Stimulated activated CD8-positive, alpha-beta memory T cell treated with anti-CD3 and anti-CD28 coated beads, Interleukin-7, amount 100 ng/mL, for 1 hour (primary cell): ENCODE measurements at regions not wholly inside any gene's neighbourhood (a gene's known extent, or its start where the extent isn't known, plus 50 kb on each side); places are given as distances from the start of the nearest gene placed in this dataset.
A peak's percentile ranks its signal among the peaks of the same experiment; 100 is the strongest.
"Not testable (repeated sequence)": the region's sequence is repeated elsewhere in the genome, so short reads cannot be mapped to it uniquely, and the experiment has no call there.

Experiments
- DNase-seq, 2 donors: peaks; one replicate each; pipeline ENCODE4 v3.0.0-alpha.2; 2020; ENCODE audit warnings: low read depth in 2 of 2

DNA sequence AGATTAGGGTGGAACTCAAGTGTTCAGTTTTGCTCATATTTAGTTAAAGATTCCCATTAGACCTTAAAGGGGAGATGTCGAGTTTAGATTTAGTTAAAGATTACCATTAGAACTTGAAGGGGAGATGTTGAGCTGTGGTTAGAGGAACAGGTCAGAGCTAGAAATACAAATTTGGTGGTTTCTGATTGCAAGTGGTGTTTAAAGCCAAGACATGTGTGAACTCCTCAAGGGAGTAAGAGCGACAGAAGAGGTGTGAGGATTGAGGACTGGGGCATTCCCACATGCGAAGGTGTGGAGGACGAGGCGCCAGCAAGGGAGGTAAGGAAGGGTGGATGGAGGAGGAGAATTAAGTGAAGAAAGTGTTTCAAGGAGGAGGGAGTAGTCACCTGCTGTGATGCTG is 168.6 kb downstream of the IER5 start:
- DNase-seq, result no peak

DNA sequence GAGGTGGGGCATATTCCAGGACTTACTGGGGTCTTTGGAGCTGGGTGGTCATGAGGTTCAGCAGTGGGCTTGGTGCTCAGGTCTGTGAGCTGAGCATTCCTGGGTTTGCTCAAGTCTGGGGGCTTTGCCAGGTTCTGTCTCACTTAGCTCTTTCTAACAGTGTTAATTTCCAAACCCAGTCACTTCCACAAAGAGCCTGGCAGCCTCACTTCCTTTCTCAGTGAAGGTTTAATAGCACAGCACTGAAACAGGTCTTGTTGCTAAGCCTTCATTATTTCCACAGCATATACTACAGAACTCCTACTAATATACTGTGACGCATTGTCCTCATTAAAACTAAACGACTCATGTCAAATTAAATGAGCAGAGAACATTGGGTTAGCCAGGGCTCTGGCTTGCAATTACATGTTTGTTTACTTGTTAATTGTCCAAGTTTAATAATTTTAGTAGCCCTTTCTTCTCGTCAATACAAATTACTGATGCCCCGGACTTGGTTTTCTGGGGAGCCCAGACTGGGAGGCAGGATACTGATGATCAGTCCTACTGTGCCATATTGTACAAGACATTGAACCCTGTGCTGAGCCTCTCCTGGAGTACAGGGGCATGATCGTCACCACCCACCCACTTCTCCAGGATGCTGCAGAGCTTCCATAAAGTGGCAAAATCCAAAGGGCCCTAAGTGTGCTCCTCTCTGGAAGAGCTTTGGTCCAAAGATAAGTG is 170.7 kb downstream of the IER5 start:
- no peak for DNase-seq

DNA sequence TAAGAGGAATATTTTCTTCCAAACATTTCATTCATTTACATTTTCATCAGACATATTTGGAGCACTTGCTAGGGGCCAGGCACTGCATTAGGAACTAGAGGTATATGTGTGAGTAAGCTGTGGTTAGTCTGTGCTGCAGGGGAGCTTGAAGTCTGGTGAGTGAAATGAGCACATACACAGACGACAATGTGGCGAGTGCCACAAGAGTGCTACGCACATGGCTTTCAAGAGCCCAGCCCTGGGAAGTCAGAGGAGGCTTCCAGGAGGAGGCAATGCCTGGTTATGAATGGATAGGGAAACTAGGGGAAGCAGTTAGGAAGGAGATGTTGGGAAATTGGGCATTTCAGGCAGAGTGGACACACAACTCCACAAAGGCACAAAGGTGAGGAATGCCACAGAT is 171.8 kb downstream of the IER5 start:
- no peak for DNase-seq

DNA sequence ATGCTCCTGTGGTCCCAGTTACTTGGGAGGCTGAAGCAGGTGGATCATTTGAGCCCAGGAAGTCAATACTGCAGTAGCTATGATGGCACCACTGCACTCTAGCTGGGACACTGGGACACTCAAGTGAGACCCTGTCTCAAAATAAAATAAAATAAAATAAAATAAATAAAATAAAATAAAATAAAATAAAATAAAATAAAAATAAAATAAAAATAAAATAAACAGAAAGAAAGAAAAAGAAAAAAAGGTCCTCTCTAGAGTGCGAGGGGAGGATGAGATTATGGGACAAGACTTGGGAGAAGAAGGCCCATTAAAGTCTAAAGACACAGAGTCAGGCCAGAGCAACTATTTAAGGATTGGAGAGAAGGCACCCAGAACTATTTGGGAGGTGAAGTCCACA is 172.5 kb downstream of the IER5 start:
- no peak for DNase-seq

DNA sequence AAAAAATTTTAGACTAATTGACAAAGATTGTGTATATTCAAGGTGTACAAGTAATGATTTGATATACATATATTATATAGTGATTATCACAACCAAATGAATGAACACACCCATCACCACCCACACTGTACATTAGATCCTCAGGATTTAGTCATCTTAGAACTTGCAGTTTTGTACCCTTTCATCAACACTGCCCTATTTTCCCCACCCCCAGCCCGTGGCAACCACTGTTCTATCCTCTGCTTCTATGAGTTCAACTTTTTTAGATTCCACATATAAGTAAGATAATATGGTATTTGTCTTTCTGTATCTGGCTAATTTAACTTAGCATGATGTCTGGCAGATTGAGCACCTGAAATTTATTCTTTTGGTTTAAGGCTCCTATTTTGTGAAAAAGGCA is 173.6 kb downstream of the IER5 start:
- DNase-seq, result no peak

DNA sequence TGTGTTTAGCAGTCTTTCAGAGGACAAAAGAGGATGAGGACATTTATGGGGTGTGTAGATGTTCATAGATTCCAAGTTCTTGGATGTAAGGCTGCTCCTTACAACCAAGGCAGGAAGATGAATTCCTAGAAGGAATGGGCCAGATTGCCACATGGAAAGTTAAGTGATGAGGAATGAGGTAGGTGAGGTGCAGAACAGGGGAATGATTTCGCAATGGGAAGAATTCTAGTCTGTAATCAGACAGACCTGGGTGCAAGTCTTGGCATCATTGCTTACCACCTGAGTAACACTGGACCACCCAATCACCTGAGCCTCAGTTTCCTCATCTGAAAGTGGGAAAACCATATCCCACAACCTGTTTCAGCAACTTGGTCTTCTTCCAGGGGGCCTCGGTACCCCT is 174.9 kb downstream of the IER5 start:
- no peak for DNase-seq

DNA sequence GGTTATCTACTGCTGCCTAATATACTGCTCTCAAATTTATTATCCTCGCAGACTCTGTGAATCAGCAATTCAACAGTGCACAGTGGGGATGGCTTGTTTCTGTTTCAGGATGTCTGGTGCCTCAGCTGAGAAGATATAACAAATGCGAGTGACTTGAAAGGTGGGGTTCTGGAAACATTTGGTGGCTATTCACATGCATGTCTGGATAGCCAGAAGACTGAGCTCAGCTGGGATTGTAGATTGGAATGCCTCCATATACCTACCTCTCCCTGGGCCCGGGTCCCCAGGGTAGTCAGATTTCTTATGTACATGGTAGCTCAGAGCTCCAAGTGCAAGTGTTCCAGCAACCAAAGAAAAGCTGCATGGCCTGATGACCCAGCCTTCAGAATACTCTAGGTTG is 176.3 kb downstream of the IER5 start:
- DNase-seq, result no peak

DNA sequence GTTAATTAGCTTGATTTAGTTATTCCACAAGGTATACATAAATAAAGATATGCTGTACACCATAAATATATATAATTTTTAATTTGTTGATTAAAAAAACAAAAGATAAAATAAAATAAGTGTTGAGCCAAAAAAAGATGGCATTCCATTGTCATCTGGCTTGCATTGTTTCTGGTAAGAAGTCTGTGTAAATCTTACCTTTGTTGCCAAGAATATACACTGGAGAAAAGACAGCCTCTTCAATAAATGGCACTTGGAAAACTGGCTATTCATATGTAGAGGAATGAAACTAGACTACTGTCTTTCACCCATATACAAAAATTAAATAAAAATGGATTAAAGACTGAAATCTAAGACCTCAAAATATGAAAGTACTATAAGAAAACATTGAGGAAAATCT is 196.5 kb downstream of the IER5 start:
- DNase-seq, result no peak

DNA sequence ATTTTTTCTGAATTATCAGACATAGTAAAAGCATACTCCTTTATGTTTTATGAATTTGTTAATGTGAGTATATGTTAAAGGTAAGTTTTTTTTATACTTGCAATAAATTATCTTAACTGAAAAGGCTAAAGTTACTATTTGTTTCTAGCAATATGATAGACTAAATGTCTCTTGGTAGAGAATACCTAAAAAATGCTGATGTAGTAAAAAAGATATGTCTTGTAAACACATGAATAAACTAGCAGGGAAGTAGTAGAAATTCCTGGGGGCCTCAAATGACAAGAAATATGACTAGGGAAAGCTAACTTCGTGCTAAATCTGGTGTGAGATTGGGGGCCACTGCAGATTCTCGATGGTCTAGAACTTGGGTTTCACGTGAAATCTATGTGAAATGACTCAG is 188.1 kb upstream of the CACNA1E start:
- no peak for DNase-seq

DNA sequence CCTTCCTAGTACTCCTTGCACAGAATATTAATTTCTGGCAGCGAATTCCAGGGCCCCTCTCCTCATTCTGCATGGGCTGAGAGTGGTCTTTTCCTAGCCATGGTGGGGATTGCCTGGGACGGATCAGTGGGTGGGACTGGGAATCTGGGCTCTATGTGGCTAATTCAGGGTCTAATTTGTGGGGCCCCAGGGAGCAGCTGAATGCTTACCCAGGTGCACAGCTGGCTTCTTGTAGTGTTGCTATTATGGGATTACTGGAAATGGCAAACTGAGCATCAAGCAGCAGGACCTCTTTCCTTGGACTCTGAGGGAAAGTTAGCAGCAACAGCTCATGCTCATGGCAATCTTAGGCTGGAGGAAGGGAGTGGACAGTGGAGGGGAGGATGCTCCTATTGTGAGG is 187.1 kb upstream of the CACNA1E start:
- DNase-seq, result no peak

DNA sequence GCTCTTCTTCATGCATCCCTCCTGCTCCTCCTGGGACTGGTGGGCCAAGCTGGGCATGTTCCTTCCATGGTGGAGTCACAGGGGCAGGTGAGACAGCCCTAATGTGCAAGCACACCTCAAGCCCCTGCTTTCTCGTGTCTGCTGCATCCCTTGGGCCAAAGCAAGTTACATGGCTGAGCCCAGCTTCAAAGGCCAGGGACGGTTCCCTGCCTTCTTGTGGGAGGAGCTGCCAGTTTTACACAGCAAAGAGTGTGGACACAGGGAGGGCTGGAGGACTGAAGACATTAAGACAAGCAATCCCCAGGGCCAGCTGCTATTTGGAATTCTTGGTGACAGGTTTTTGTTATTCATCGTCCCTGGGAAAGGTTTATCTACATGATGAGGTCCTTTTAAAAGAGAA is 175.2 kb upstream of the CACNA1E start:
- DNase-seq, result no peak

DNA sequence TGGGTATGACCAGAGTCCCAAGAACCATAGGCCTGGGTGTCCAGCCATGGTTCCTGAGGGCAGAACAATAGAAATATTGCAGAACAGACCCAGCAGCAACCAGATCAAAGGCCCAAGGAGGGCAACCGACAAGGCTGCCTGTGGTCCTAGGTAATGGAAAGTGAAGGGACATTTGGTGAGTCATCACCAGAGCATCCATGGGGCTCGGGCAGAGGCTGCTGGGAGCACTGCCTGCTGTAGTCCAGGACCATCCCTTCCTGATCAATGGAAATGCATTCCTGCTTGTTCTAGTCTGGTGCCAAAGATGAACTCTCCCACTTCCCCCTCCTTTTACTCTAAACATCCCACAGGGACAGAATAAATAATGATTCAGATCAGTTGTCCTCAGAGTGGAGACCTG is 172.8 kb upstream of the CACNA1E start:
- no peak for DNase-seq

DNA sequence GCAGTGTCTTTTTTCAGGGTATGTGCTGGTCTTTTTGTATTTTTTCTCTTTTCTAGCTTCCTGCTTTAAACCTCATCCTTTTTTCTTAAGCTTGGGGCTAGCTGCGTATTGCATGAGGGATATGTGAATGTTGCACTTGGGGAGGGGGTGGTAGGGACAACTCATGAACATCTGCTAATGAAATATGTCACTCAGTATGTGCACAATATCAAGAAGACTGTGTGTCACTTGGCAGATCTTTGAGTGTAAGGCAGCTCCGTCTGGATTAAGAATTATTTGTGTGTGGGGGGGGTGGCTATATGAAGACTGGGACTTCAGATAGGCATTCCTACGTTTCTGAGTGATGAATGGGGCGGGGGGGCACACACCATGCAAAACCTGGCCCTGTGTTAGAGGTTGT is 170.4 kb upstream of the CACNA1E start:
- DNase-seq, result no peak

DNA sequence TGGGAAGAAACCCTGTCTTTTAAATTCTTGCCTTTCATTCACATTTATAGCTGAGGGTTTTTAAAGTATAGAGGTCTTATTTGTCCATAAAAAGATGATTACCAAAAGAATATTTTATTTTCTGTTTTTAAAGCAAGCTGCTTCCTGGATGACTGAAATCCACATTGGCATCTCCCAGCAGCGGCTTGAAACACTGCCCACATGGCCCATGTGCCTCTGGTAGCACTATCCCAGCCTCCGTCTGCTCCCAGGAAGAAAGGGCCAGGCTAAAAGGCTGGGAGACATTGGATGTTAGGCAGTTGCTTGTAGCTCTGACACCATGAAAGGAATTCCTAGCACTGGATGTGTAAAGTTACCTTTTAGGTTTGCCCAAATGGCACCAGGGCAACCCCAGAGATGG is 169.9 kb upstream of the CACNA1E start:
- DNase-seq, result no peak

DNA sequence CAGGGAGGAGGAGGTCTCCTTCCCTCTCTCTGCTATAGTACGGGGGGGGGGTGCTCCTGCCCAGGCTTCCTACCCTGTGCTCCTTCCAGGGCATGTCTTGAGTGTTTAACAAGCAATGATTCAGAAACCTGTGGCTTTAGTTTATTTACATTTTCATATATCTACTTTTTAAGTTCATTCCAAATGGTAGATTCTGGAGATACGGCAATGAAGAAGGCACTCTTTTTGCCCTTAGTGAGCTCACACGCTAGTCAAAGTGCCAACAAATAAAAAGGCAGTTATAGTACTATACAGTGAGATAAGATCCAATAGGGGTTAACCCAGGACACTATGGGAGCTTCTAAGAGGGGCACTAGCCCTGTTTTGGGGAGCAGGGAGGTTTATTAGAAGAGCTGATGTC is 169.3 kb upstream of the CACNA1E start:
- DNase-seq, result no peak

DNA sequence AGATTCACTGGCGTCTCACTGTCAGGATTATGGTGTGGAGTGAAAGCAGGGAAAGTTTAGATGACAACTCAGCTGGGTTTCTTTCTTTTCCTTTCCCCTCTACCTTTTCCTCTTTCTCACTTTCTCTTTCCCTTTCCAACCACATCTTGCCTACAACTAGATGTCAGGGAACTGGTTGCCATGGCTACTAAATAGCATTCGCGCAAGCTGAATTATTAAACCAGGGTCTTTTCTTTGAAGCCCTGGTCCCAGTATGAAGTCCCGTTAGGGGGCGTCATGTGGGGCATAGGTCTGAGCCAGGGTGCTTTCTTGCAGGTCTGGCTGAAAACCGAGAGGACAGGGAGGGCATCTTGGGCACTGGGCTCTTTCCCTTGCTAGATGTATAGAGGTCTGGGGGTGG is 168.4 kb upstream of the CACNA1E start:
- DNase-seq, result no peak

DNA sequence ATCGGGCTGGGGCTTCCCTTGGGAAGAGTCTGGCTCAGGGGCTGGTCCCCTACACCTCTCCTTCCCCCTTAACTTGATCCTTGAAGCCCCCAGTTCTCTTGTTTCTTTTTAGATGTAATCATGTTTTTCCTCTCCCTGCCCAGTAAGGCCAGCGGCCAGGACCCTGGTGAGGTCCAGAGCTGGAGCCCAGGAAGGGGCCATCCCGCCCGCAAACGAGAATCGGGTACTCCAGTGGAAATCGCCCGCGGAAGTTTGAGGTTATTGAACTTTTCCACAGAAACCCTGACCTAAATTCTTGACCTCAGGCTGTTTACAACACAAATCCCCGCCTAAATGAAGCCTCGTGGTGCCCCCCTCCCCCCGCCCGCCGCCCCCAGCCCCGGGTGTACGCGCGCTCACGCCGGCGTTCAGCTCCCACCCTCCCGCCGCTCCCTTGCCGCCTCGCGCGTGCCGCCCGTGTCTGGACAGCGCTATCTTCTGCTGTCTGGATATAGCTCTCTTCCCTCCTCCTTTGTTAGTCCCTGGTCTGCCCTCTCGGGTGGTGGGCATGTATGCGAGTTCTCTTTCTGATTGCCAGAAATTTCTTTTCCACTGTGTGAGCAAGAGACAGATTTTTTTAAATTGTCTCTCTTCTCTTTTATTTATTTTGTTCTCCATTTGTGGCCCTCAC is 165.9 kb upstream of the CACNA1E start:
- no peak for DNase-seq

DNA sequence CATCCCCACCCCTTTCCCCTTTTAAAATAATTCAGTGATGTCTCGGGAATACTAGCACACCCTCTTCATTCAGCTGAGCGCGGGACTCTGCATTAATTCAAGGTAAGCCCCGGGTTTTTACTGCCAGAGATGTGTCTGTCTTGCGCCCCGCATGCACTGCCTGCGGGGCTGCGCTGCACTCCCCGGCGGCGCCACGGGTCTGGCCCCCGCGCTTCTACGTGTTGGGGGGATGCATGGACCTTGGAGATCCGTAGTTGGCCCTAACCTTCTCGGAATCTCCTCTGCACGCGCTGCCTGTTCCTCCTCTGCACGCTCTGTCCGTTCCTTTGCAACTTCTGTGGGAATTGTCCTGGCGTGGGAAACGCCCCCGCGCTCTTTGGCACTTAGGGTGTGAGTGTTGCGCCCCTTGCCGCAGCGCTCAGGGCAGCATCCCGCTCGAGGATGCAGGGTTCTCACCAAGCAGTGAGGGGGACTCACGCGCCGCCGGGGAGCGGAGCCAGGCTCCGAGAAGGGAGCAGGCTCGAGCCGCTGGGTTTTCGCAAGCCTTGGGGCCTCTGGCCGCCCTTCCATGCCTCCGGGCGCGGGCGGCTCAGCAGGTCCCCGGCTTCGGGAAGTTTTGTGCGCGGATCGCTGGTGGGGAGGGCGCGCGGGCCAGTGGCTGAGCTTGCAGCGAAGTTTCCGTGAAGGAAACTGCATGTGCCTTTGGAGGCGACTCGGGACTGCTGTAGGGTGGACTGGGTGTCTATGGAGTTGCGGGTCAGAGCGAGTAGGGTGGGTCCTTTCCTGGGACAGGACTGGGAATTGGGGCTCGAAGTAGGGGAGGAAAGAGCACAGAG is 165.1 kb upstream of the CACNA1E start:
- no peak for DNase-seq

DNA sequence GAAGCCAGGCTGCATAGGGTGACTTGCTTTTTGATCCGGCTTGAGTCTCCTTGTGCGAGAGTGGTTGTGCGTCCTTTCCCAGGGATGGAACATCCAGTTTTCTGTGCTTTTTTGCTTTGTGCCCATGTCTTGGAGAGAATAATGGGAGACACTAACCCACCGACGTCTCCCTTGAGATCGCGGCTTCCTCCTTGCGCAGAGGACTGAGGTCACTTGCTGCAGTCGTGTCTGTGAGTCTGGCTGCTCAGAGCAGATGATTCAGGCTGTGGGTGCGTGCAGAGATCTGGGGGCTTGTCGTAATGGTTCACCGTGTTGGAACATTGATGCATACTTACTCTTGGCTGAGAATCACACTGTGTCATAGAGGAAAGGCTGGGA is 164.5 kb upstream of the CACNA1E start:
- DNase-seq, result peak in 1 of 2 donors; percentile 6

DNA sequence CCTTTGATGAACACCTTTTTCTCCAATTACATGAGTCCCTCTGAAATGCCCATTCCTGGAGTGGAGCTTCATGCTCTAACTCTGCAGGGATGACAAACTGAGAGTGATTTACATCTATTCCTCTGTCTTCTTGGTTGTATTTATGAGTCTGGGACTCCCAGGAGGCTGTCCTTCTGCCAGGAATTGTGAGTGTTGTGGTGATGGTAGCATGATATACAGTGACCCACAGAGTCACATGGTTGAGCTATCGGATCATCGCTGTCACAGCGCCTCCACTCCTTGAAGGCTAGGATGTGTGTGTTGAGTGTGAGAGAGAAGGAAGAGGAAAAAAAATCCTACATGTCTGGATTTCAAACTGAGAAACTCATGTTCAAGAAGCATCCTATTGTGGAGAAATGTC is 163.4 kb upstream of the CACNA1E start:
- no peak for DNase-seq

DNA sequence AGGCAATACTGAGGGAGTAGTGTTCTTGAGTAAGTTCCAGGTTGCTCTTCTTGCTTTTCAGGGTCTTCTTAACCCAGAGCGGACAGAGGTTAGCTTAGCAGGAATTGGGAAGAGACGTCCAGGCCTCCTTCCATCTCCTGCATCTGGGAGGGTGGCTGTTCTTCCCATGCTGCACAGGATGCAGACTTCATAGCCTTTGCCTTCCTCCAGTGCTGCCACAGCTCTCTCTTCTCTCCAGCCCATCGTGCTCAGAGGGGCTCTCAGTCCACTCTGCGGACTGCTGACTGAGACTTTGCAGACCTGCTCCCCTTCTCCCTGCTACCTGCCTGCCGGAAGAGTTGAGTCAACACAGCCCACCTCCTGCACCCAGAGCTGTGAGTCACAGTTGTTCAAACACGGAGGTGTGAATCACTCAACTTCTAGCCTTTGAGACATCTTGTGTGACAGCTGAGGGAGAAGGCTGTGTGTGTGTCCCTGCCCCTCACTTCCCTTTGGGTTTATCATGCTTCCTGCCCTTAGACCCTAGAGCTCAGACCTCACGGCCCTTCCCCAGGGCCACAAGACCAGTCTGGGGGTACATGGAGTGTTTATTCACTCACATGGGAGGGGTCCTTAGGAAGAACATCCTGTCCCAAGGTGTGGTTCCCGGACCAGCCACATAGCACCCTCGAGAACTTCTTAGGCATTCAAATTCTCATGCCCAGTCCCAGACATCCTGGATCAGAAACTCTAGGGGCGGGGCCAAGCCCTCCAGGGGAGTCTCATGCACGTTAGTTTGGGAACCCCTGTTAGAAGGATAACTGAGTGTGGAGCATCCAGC is 158.3 kb upstream of the CACNA1E start:
- peak; percentile 7 to 13 for DNase-seq

DNA sequence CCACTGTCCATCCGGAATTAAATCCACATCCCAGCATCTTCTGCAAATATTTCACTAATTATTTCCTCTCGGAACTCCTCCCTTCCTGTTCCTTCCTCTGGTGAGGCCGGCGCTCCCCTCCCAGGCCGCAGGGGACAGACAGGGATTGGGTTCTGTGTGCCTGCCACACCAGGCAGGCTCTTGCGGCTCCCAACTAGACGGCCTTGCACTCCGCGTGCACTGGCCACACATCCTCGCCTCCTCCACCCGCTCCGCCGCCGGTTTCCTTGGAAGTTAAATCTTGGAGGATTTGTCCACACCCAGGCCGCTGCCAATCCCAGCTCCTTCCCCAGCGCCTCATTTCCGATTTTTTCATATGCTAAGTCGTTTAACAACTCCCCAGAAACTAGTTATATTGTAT is 157.6 kb upstream of the CACNA1E start:
- not testable (repeated sequence) for DNase-seq
